Vagina (tissue), 2 donors: ENCODE measurements at regions not wholly inside any gene's neighbourhood (a gene's known extent, or its start where the extent isn't known, plus 50 kb on each side); places are given as distances from the start of the nearest gene placed in this dataset.

Experiments
- POLR2A ChIP-seq, 2 donors: fragments of 450-650 bp; IDR thresholded peaks; one replicate each; pipeline ENCODE4 v1.6.1; 2017; ENCODE audit warnings: antibody characterized with exemption in 2 of 2, mild to moderate bottlenecking in 2 of 2, moderate library complexity in 2 of 2
- POLR2AphosphoS5 ChIP-seq, 2 donors: sonication (generic); formaldehyde crosslinking; IDR thresholded peaks; one replicate each; pipeline ENCODE4 v1.9.0; 2017; ENCODE audit warnings: antibody characterized with exemption in 2 of 2, mild to moderate bottlenecking in 2 of 2, low read depth in 1 of 2; ENCODE audit not compliant: insufficient read depth in 1 of 2
- TF ChIP-seq, protein P1 (sequence below), 3 experiments: fragments of 450-650 bp in 2 of 3; fragments of 200-600 bp in 1 of 3; sonication (generic) in 1 of 3; IDR thresholded peaks; one replicate each; pipeline ENCODE4 v1.5.1; 2017 to 2019; ENCODE audit warnings: antibody characterized with exemption in 3 of 3, mild to moderate bottlenecking in 2 of 3, moderate library complexity in 2 of 3

DNA sequence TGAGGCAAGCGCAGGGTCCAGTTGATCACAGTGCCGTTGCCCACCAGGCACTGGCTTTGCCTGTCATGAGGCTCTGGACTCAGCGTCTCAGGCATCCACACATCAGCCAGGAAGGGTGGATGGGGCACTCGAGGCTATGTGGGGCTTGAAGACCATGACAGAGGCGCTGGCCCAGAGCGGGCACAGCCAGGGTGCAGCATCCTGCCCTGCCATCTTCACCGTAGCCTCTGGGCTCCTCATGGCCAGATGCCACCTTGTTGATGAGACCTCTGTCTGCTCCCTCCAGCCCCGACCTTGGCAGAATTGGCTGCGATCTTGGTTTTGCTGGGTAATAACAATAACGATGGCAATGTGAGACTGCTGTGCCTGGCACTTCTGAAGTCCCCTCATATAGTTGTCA is 404.2 kb upstream of the IRX2 start:
- TF ChIP-seq POLR2A (IDR thresholded peaks at IDR 0.05) (no peak), POLR2AphosphoS5 (IDR thresholded peaks at IDR 0.05; ENCODE audit: insufficient read depth in 1 of 2, low read depth in 1 of 2) (no peak)
- TF ChIP-seq, protein P1, sequence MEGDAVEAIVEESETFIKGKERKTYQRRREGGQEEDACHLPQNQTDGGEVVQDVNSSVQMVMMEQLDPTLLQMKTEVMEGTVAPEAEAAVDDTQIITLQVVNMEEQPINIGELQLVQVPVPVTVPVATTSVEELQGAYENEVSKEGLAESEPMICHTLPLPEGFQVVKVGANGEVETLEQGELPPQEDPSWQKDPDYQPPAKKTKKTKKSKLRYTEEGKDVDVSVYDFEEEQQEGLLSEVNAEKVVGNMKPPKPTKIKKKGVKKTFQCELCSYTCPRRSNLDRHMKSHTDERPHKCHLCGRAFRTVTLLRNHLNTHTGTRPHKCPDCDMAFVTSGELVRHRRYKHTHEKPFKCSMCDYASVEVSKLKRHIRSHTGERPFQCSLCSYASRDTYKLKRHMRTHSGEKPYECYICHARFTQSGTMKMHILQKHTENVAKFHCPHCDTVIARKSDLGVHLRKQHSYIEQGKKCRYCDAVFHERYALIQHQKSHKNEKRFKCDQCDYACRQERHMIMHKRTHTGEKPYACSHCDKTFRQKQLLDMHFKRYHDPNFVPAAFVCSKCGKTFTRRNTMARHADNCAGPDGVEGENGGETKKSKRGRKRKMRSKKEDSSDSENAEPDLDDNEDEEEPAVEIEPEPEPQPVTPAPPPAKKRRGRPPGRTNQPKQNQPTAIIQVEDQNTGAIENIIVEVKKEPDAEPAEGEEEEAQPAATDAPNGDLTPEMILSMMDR (IDR thresholded peaks at IDR 0.05) = no peak
